Immature natural killer cell (primary cell): ENCODE measurements at regions not wholly inside any gene's neighbourhood (a gene's known extent, or its start where the extent isn't known, plus 50 kb on each side); places are given as distances from the start of the nearest gene placed in this dataset.

Experiments
- DNase-seq, 3 donors: peaks; one replicate each; pipeline ENCODE4 v3.0.0; 2022; ENCODE audit warnings: mixed read lengths in 1 of 3
- H3K27ac Mint-ChIP-seq, 6 donors: one replicate each; pipeline ENCODE4 v1.8.0; 2020; ENCODE audit warnings: mixed read lengths in 6 of 6, mild to moderate bottlenecking in 5 of 6, inconsistent platforms in 4 of 6, moderate library complexity in 3 of 6
- H3K27me3 Mint-ChIP-seq, 3 donors: one replicate each; pipeline ENCODE4 v1.8.0; 2020 to 2021; ENCODE audit warnings: low read depth in 3 of 3, mild to moderate bottlenecking in 3 of 3, mixed read lengths in 3 of 3, moderate library complexity in 3 of 3, inconsistent platforms in 1 of 3
- H3K36me3 Mint-ChIP-seq, 3 donors: one replicate each; pipeline ENCODE4 v1.8.0; 2020; ENCODE audit warnings: mixed read lengths in 3 of 3, inconsistent platforms in 2 of 3, mild to moderate bottlenecking in 2 of 3
- H3K4me1 Mint-ChIP-seq, 2 donors: one replicate each; pipeline ENCODE4 v1.8.0; 2020; ENCODE audit warnings: inconsistent platforms in 2 of 2, mild to moderate bottlenecking in 2 of 2, mixed read lengths in 2 of 2, moderate library complexity in 1 of 2
- H3K4me3 Mint-ChIP-seq, 5 donors: one replicate each; pipeline ENCODE4 v1.8.0; 2020; ENCODE audit warnings: mild to moderate bottlenecking in 5 of 5, mixed read lengths in 5 of 5, inconsistent platforms in 3 of 5, moderate library complexity in 3 of 5
- H3K9me3 Mint-ChIP-seq, 6 donors: one replicate each; pipeline ENCODE4 v1.8.0; 2020; ENCODE audit warnings: mild to moderate bottlenecking in 6 of 6, mixed read lengths in 6 of 6, inconsistent platforms in 4 of 6, moderate library complexity in 3 of 6

GRCh38 chr12:126897102-126897501 lies 1369.9 kb upstream of the TMEM132C start:
- DNase-seq: no peak
- Mint-ChIP-seq H3K36me3 (no peaks in the 10 kb centered on the region), H3K4me1 (peaks cover 0 to 2% of the 10 kb centered on the region in 2 donors), H3K27me3 (peaks cover 0 to 2% (median 2%) of the 10 kb centered on the region in 3 donors), H3K27ac (no peak overlapping the region), H3K9me3 (peaks cover under 1 to 7% (median 2%) of the 10 kb centered on the region in 6 donors), H3K4me3 (no peak overlapping the region)

- Mint-ChIP-seq H3K36me3 (no peaks in the 10 kb centered on the region), H3K27me3 (peaks cover 0 to 2% (median 2%) of the 10 kb centered on the region in 3 donors), H3K9me3 (peaks cover 0 to 6% (median 2%) of the 10 kb centered on the region in 6 donors)
Measured at GRCh38 chr12:126897778-126898177, 1369.2 kb upstream of the TMEM132C start.

DNA sequence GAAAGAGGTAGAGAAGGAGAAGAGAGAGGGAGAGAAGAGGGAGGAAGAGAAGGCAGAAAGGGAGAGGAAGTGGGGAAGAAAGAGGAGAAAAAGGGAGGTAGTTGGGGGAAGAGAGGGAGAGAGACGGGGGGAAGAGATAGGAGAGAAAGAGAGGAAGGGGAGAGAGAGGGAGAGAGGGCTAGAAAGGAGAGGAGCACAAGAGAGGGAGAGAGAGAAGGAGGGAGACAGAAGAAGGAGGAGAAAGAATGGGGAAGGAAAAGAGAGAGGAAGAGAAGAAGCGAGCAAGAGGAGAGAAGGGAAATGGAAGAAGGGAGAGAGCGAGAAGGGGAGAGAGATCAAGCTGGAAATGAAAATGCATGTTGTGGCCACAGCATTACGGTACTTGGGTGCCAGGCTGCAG lies 1368.4 kb upstream of the TMEM132C start:
- H3K4me3 Mint-ChIP-seq: no peak overlapping the region
- no peak for DNase-seq
- H3K9me3 Mint-ChIP-seq: peaks cover 0 to 6% (median 2%) of the 10 kb centered on the region in 6 donors
- H3K27me3 Mint-ChIP-seq: peaks cover 0 to 2% (median 2%) of the 10 kb centered on the region in 3 donors
- no peaks in the 10 kb centered on the region for H3K36me3 Mint-ChIP-seq
- peaks cover 0 to 2% of the 10 kb centered on the region in 2 donors for H3K4me1 Mint-ChIP-seq
- H3K27ac Mint-ChIP-seq: no peak overlapping the region

More at GRCh38 chr12:126897778-126898177, 1369.2 kb upstream of the TMEM132C start:
- no peak for DNase-seq
- Mint-ChIP-seq H3K4me3 (no peak overlapping the region), H3K4me1 (peaks cover 0 to 2% of the 10 kb centered on the region in 2 donors), H3K27ac (no peak overlapping the region)

DNA sequence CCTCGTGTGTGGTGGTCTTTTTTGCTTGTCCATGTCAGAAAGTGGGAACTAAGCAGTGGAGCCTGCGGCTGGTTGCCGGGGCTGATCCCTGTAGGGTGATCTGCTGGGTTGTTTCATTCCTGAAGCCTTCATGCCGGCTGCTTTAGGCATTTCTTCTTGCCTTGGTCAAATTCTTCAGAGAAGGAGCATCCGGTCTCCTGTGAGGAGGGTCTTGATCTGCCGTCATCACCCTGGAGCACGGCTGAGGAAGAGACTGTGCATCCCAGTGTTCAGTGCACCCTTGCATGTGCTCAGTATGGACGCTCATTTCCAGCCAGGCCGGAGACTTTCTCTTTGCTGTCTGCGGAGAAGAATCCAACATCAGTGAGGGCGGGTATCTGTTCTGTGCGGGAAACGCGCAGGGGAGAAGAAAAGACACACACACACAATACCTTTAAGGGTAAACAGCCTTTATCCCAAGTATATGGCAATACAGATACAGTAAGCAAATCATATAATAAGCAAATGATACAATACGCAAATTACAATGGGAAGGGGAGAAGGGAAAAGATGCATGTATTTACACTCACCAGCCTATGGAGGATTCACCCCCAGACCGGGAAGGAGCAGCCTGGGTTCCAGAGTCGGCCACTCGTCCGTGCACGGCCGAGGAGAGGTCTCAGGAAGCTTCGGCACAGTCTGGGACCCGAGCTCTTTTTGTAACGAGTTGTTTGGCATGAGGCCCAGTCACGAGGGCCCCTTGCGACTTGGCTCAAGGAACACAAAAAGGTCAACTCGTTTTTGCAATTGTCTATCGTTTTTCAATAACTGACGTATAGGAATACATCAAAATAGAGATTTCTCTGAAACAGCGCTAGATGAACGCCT lies 1366.8 kb upstream of the TMEM132C start:
- H3K9me3 Mint-ChIP-seq: peaks cover 0 to 6% (median 2%) of the 10 kb centered on the region in 6 donors
- H3K36me3 Mint-ChIP-seq: no peaks in the 10 kb centered on the region
- no peak for DNase-seq
- H3K4me1 Mint-ChIP-seq: peaks cover 0 to 2% of the 10 kb centered on the region in 2 donors
- peaks cover 0 to 2% (median 0%) of the 10 kb centered on the region in 3 donors for H3K27me3 Mint-ChIP-seq
- H3K4me3 Mint-ChIP-seq: no peak overlapping the region
- H3K27ac Mint-ChIP-seq: no peak overlapping the region

- no peak overlapping the region for H3K4me3 Mint-ChIP-seq
- H3K27me3 Mint-ChIP-seq: peaks cover 0 to 4% (median 1%) of the 10 kb centered on the region in 3 donors
- H3K4me1 Mint-ChIP-seq: peaks cover 0 to 2% of the 10 kb centered on the region in 2 donors
- no peaks in the 10 kb centered on the region for H3K36me3 Mint-ChIP-seq
- H3K9me3 Mint-ChIP-seq: peaks cover 0 to 7% (median 0%) of the 10 kb centered on the region in 6 donors
- H3K27ac Mint-ChIP-seq: no peak overlapping the region
- no peak for DNase-seq
Measured at GRCh38 chr12:126903027-126903876, 1363.7 kb upstream of the TMEM132C start.

DNA sequence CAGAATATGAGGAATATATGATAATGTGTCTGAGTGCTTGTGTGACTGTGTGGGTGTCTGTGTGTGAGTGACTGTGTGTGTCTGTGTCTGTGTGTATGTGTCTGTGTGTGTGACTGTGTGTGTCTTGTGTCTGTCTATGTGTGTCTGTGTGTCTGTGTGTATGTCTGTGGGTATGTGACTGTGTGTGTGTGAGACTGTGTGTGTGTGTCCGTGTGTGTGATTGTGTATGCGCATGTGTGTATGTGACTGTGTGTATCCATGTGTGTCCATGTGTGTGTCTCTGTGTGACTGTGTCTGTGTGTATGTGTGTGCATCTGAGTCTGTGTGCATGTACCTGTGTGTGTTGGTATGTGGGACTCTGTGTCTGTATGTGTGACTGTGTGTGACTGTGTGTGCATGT lies 1361.2 kb upstream of the TMEM132C start:
- Mint-ChIP-seq H3K4me3 (no peak overlapping the region), H3K4me1 (no peaks in the 10 kb centered on the region), H3K27me3 (peaks cover 1 to 4% (median 4%) of the 10 kb centered on the region in 3 donors), H3K27ac (no peak overlapping the region), H3K9me3 (peaks cover 0 to 7% (median under 1%) of the 10 kb centered on the region in 6 donors), H3K36me3 (no peaks in the 10 kb centered on the region)
- no peak for DNase-seq

DNA sequence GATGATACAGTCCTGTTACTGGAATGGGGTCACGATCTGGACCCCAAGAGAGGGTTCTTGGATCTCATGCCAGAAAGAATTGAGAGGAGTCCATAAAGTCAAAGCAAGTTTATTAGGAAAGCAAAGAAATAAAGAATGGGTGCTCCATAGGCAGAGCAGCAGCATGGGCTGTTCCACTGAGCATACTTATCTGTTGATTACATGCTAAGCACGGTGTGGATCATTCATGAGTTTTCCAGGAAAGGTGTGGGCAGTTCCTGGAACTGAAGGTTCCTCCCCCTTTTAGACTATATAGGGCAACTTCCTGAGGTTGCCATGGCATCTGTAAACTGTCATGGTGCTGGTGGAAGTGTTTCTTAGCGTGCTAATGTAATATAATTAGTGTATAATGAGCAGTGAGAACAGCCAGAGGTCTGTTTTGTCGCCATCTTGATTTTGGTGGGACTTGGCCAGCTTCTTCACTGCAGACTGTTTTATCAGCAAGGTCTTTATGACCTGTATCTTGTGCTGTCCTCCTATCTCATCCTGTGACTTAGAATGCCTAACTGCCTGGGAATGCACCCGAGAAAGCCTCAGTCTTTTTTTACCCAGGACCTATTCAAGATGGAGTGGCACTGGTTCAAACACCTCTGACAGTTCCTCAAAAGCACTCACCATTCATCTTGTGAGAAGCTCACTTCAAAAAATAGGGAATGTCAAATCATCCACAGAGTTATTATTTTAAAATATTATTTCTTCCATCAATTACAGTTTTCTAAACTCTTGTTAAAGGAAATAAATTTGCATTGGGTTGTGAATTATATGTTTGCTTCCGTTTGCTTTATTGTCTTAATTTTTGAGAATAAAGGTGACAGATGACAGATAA lies 1358.8 kb upstream of the TMEM132C start:
- Mint-ChIP-seq H3K4me1 (no peaks in the 10 kb centered on the region), H3K9me3 (peaks cover 0 to 5% (median 3%) of the 10 kb centered on the region in 6 donors), H3K27me3 (peaks cover 1 to 8% (median 4%) of the 10 kb centered on the region in 3 donors), H3K4me3 (no peak overlapping the region), H3K36me3 (no peaks in the 10 kb centered on the region), H3K27ac (no peak overlapping the region)
- no peak for DNase-seq

DNA sequence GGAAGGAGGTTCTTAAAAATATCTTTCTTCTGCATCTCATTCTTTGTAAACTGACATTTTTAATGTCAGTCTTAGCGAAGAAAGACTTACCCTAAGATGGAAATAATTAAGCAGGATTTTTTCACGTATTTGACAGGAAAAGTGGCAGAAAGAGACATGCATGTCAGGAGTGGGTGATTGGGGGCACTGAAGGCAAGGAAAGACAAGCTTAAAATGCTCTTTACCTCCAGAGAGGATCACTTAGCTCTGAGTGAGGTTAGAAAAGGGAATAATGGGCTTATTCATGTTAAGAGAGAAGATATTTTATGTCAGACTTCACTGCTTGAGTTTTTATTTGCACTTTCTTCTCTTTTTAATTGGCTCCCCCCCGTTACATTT lies 1358.2 kb upstream of the TMEM132C start:
- Mint-ChIP-seq H3K4me3 (no peak overlapping the region), H3K27ac (no peak overlapping the region), H3K36me3 (no peaks in the 10 kb centered on the region), H3K27me3 (peaks cover 1 to 8% (median 4%) of the 10 kb centered on the region in 3 donors), H3K9me3 (peaks cover 0 to 5% (median 3%) of the 10 kb centered on the region in 6 donors), H3K4me1 (no peaks in the 10 kb centered on the region)
- no peak for DNase-seq

- Mint-ChIP-seq H3K9me3 (peaks cover 0 to 5% (median 3%) of the 10 kb centered on the region in 6 donors), H3K27me3 (peaks cover 1 to 8% (median 4%) of the 10 kb centered on the region in 3 donors), H3K27ac (no peak overlapping the region), H3K4me3 (no peak overlapping the region), H3K4me1 (no peaks in the 10 kb centered on the region), H3K36me3 (no peaks in the 10 kb centered on the region)
- DNase-seq: no peak
Measured at GRCh38 chr12:126910570-126910969, 1356.4 kb upstream of the TMEM132C start.

GRCh38 chr12:126912111-126912510 lies 1354.9 kb upstream of the TMEM132C start:
- Mint-ChIP-seq H3K4me3 (no peak overlapping the region), H3K4me1 (no peaks in the 10 kb centered on the region), H3K27ac (no peak overlapping the region), H3K9me3 (peaks cover 0 to 9% (median 1%) of the 10 kb centered on the region in 6 donors), H3K27me3 (peaks cover 0 to 8% (median 1%) of the 10 kb centered on the region in 3 donors), H3K36me3 (no peaks in the 10 kb centered on the region)
- no peak for DNase-seq

- no peak for DNase-seq
- Mint-ChIP-seq H3K9me3 (peaks cover 0 to 5% (median 2%) of the 10 kb centered on the region in 6 donors), H3K27me3 (peaks cover 0 to 4% (median 0%) of the 10 kb centered on the region in 3 donors), H3K4me3 (no peak overlapping the region), H3K36me3 (no peaks in the 10 kb centered on the region), H3K4me1 (no peaks in the 10 kb centered on the region), H3K27ac (no peak overlapping the region)
Measured at GRCh38 chr12:126914170-126914793, 1352.7 kb upstream of the TMEM132C start.

DNA sequence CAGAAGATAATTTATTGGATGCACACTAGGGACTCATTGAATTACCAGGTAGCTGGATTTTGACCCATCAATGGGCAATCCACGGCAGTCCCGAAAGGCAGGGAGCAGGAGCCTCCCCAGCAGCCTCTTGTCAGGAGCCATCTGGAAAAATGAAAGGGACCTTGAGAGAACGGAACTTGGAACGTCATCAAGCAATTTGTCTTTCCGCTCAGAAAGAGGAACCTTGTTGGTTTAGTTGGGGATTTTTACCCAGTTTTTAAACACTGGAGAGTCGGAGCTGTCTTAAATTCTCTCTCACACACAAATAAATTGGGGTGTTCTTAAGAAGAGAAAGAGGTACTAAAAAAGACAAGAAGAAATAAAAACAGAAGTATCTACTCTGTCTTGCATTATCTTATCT lies 1351.7 kb upstream of the TMEM132C start:
- Mint-ChIP-seq H3K36me3 (no peaks in the 10 kb centered on the region), H3K4me3 (no peak overlapping the region), H3K27ac (no peak overlapping the region), H3K4me1 (no peaks in the 10 kb centered on the region), H3K9me3 (peaks cover 0 to 5% (median 3%) of the 10 kb centered on the region in 6 donors), H3K27me3 (peaks cover 0 to 4% (median 0%) of the 10 kb centered on the region in 3 donors)
- no peak for DNase-seq
